ENCODE measurements at regions not wholly inside any gene's neighbourhood (a gene's known extent, or its start where the extent isn't known, plus 50 kb on each side); places are given as distances from the start of the nearest gene placed in this dataset.

GRCh38 chr1:81439046-81439823, 361.5 kb upstream of the ADGRL2 start:
- ChIA-PET POLR2A (no interaction called here), CTCF (no interaction called here)
- DNase-seq (no peak), ATAC-seq (ENCODE audit: low read depth) (no peak)
- H3K36me3 Mint-ChIP-seq (ENCODE audit: low read depth) = no peaks in the 10 kb centered on the region
- H3K4me1 Mint-ChIP-seq = peaks cover 3% of the 10 kb centered on the region
- intact Hi-C loops (cut with micrococcal nuclease) = no loop called here
- H3K27me3 Mint-ChIP-seq = no peaks in the 10 kb centered on the region
- TF ChIP-seq CTCF (IDR thresholded peaks at IDR 0.05) = no peak
- no peak overlapping the region for H3K4me3 Mint-ChIP-seq
- H3K9me3 Mint-ChIP-seq = no peaks in the 10 kb centered on the region
- H3K27ac Mint-ChIP-seq = no peak overlapping the region

DNA sequence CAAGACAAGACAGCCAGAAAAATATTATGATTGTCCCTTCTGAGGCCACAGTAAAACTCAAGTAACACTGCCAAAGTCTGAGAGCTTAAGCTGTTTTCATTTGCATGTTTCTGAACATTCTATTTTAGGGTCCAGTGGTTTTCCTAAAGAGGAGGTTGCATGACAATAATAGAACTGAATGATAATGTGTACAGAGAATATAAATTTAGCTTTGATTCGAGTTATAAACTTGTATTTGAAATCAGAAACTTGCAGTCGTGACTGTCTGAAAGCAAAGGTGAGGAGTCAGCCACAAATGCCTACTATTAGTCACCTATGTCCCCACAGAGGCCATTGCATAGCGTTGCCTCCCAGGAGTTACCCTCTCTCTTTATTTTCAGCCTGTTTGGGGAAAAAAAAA, 363.1 kb upstream of the ADGRL2 start:
- ATAC-seq (ENCODE audit: low read depth) (no peak), DNase-seq (no peak)
- no peaks in the 10 kb centered on the region for H3K27me3 Mint-ChIP-seq
- no peak overlapping the region for H3K4me3 Mint-ChIP-seq
- H3K4me1 Mint-ChIP-seq = peaks cover 3% of the 10 kb centered on the region
- ChIA-PET CTCF (no interaction called here), POLR2A (no interaction called here)
- TF ChIP-seq CTCF (IDR thresholded peaks at IDR 0.05) = no peak
- H3K27ac Mint-ChIP-seq = no peak overlapping the region
- intact Hi-C loops (cut with micrococcal nuclease) = no loop called here
- H3K9me3 Mint-ChIP-seq = no peaks in the 10 kb centered on the region
- H3K36me3 Mint-ChIP-seq (ENCODE audit: low read depth) = no peaks in the 10 kb centered on the region

GRCh38 chr1:81437213-81437612, 363.5 kb upstream of the ADGRL2 start:
- ATAC-seq (ENCODE audit: low read depth) = no peak
- Mint-ChIP-seq H3K27me3 (no peaks in the 10 kb centered on the region), H3K9me3 (no peaks in the 10 kb centered on the region), H3K36me3 (ENCODE audit: low read depth) (no peaks in the 10 kb centered on the region), H3K27ac (no peak overlapping the region), H3K4me3 (no peak overlapping the region), H3K4me1 (peaks cover 3% of the 10 kb centered on the region)
- DNase-seq = no peak
- ChIA-PET POLR2A (no interaction called here), CTCF (no interaction called here)
- intact Hi-C loops (cut with micrococcal nuclease) = no loop called here
- no peak for TF ChIP-seq CTCF (IDR thresholded peaks at IDR 0.05)

DNA sequence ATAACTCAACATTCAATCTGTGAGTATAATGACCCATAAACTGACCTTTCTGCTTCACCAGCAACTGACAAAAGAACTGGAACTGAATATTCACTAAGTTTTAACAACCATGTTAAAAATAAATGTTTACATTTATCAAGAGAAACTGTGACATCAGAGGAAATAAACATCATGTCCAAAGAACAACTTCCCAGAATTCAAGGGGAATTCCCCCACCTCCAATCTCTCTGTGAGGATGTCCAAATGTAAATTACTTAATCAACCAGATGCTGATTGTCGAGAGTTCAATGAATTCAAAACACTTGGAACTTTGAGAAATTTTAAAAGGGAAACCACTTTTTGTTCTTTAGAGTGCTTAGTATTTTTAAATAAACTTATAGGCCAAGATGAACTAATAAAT, 365.6 kb upstream of the ADGRL2 start:
- no peaks in the 10 kb centered on the region for H3K27me3 Mint-ChIP-seq
- no peaks in the 10 kb centered on the region for H3K36me3 Mint-ChIP-seq (ENCODE audit: low read depth)
- intact Hi-C loops (cut with micrococcal nuclease) = no loop called here
- H3K27ac Mint-ChIP-seq = no peak overlapping the region
- H3K9me3 Mint-ChIP-seq = no peaks in the 10 kb centered on the region
- DNase-seq (no peak), ATAC-seq (ENCODE audit: low read depth) (no peak)
- no peak overlapping the region for H3K4me3 Mint-ChIP-seq
- peaks cover 3% of the 10 kb centered on the region for H3K4me1 Mint-ChIP-seq
- ChIA-PET CTCF (no interaction called here), POLR2A (no interaction called here)
- no peak for TF ChIP-seq CTCF (IDR thresholded peaks at IDR 0.05)

DNA sequence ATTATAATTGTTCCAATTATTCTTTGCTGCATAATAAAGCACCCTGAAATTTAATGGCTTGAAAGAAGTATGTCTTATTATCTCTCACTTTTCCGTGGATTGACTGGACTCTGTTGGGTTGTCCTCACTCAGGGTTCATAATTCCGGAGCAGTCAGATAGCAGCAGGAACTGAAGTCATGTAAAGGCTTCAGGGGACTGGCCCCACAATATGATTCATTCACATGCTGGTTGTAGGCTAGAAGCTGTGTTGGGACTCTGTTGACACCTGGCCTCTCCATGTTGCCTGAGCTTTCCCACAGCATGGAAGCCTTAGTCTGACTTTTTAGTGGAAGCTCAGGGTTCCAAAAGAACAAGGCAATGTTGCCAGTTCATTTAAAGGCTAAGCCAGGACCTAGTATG, 367.1 kb upstream of the ADGRL2 start:
- Mint-ChIP-seq H3K9me3 (peaks cover 2% of the 10 kb centered on the region), H3K27me3 (no peaks in the 10 kb centered on the region), H3K36me3 (ENCODE audit: low read depth) (no peaks in the 10 kb centered on the region), H3K27ac (no peak overlapping the region), H3K4me3 (no peak overlapping the region), H3K4me1 (peaks cover 3% of the 10 kb centered on the region)
- intact Hi-C loops (cut with micrococcal nuclease) = no loop called here
- DNase-seq (no peak), ATAC-seq (ENCODE audit: low read depth) (no peak)
- ChIA-PET POLR2A (no interaction called here), CTCF (no interaction called here)
- TF ChIP-seq CTCF (IDR thresholded peaks at IDR 0.05) = no peak
